ENCODE measurements at regions not wholly inside any gene's neighbourhood (a gene's known extent, or its start where the extent isn't known, plus 50 kb on each side); places are given as distances from the start of the nearest gene placed in this dataset.

- no peak for TF ChIP-seq CTCF (IDR thresholded peaks at IDR 0.05; ENCODE audit: poor library complexity, severe bottlenecking)
- no peak for TF ChIP-seq POLR2AphosphoS5 (IDR thresholded peaks at IDR 0.05)
- no peak for TF ChIP-seq EZH2 (IDR thresholded peaks at IDR 0.05; ENCODE audit: borderline replicate concordance, insufficient read depth, low read length, poor library complexity, severe bottlenecking)
- TF ChIP-seq REST (IDR thresholded peaks at IDR 0.05; ENCODE audit: borderline replicate concordance): no peak
- TF ChIP-seq EP300 (conservative IDR thresholded peaks at IDR 0.05; ENCODE audit: poor library complexity, severe bottlenecking): no peak
- TF ChIP-seq MXI1 (conservative IDR thresholded peaks at IDR 0.05; ENCODE audit: poor library complexity, severe bottlenecking): no peak
- TF ChIP-seq TAF1 (IDR thresholded peaks at IDR 0.05; ENCODE audit: low read depth): no peak
- no peak for TF ChIP-seq RAD21 (conservative IDR thresholded peaks at IDR 0.05)
Observed at GRCh38 chr11:115705200-115705599, 201.0 kb upstream of the CADM1 start.

Data from neural cell (in vitro differentiated cells).